ENCODE measurements at regions not wholly inside any gene's neighbourhood (a gene's known extent, or its start where the extent isn't known, plus 50 kb on each side); places are given as distances from the start of the nearest gene placed in this dataset.

- CTCF ChIA-PET, result no interaction called here
- POLR2A ChIA-PET, result no interaction called here
These were observed 574.8 kb downstream of the ZPLD1 start for GRCh38 chr3:103009609-103010008.

- POLR2A ChIA-PET, result no interaction called here
- CTCF ChIA-PET, result no interaction called here
These were observed 591.1 kb downstream of the ZPLD1 start for GRCh38 chr3:103025880-103026279.

GRCh38 chr3:103033841-103034240 is 599.0 kb downstream of the ZPLD1 start:
- POLR2A ChIA-PET, result no interaction called here
- CTCF ChIA-PET, result no interaction called here

- ChIA-PET CTCF (no interaction called here), POLR2A (no interaction called here)
These were observed 612.8 kb downstream of the ZPLD1 start for GRCh38 chr3:103047640-103048039.

- POLR2A ChIA-PET, result no interaction called here
- CTCF ChIA-PET, result no interaction called here
These were observed 613.4 kb downstream of the ZPLD1 start for GRCh38 chr3:103048068-103048722.

- ChIA-PET POLR2A (no interaction called here), CTCF (no interaction called here)
These were observed 617.5 kb downstream of the ZPLD1 start for GRCh38 chr3:103052236-103052830.

- POLR2A ChIA-PET, result no interaction called here
These were observed 620.3 kb downstream of the ZPLD1 start for GRCh38 chr3:103055021-103055520.

GRCh38 chr3:103056542-103056941 is 621.7 kb downstream of the ZPLD1 start:
- CTCF ChIA-PET, result no interaction called here

More at GRCh38 chr3:103055021-103055520, 620.3 kb downstream of the ZPLD1 start:
- CTCF ChIA-PET, result no interaction called here

GRCh38 chr3:103057003-103057402 is 622.2 kb downstream of the ZPLD1 start:
- ChIA-PET POLR2A (no interaction called here), CTCF (no interaction called here)

More at GRCh38 chr3:103056542-103056941, 621.7 kb downstream of the ZPLD1 start:
- POLR2A ChIA-PET, result no interaction called here

- ChIA-PET POLR2A (no interaction called here), CTCF (no interaction called here)
These were observed 622.7 kb downstream of the ZPLD1 start for GRCh38 chr3:103057487-103057886.

GRCh38 chr3:103059432-103059831 is 624.6 kb downstream of the ZPLD1 start:
- ChIA-PET POLR2A (no interaction called here), CTCF (no interaction called here)

GRCh38 chr3:103060242-103060641 is 625.4 kb downstream of the ZPLD1 start:
- ChIA-PET POLR2A (no interaction called here), CTCF (no interaction called here)

GRCh38 chr3:103067963-103068362 is 633.1 kb downstream of the ZPLD1 start:
- POLR2A ChIA-PET, result no interaction called here
- CTCF ChIA-PET, result no interaction called here

GRCh38 chr3:103075282-103075681 is 640.5 kb downstream of the ZPLD1 start:
- CTCF ChIA-PET, result no interaction called here
- POLR2A ChIA-PET, result no interaction called here

- ChIA-PET CTCF (no interaction called here), POLR2A (no interaction called here)
These were observed 643.1 kb downstream of the ZPLD1 start for GRCh38 chr3:103077910-103078309.

- CTCF ChIA-PET, result no interaction called here
- POLR2A ChIA-PET, result no interaction called here
These were observed 647.7 kb downstream of the ZPLD1 start for GRCh38 chr3:103082501-103082900.

- POLR2A ChIA-PET, result no interaction called here
- CTCF ChIA-PET, result no interaction called here
These were observed 649.2 kb downstream of the ZPLD1 start for GRCh38 chr3:103083848-103084631.

- CTCF ChIA-PET, result no interaction called here
- POLR2A ChIA-PET, result no interaction called here
These were observed 650.6 kb downstream of the ZPLD1 start for GRCh38 chr3:103085465-103085864.

GRCh38 chr3:103089758-103090157 is 654.9 kb downstream of the ZPLD1 start:
- ChIA-PET CTCF (no interaction called here), POLR2A (no interaction called here)

GRCh38 chr3:103105206-103105605 is 670.4 kb downstream of the ZPLD1 start:
- POLR2A ChIA-PET, result no interaction called here

GRCh38 chr3:103112273-103112672 is 677.5 kb downstream of the ZPLD1 start:
- CTCF ChIA-PET, result no interaction called here
- POLR2A ChIA-PET, result no interaction called here

More at GRCh38 chr3:103105206-103105605, 670.4 kb downstream of the ZPLD1 start:
- CTCF ChIA-PET, result no interaction called here

All from activated CD8-positive, alpha-beta memory T cell treated with anti-CD3 and anti-CD28 coated beads for 36 hours (primary cell).